Gastroesophageal sphincter (tissue), 2 donors: ENCODE measurements at regions not wholly inside any gene's neighbourhood (a gene's known extent, or its start where the extent isn't known, plus 50 kb on each side); places are given as distances from the start of the nearest gene placed in this dataset.

ENCODE experiments used
- POLR2A ChIP-seq, 2 donors: fragments of 450-650 bp; IDR thresholded peaks; one replicate each; pipeline ENCODE4 v1.6.1; 2017; ENCODE audit warnings: antibody characterized with exemption in 2 of 2, mild to moderate bottlenecking in 2 of 2, moderate library complexity in 1 of 2
- POLR2AphosphoS5 ChIP-seq: sonication (generic); formaldehyde crosslinking; IDR thresholded peaks from one replicate; pipeline ENCODE4 v1.6.1; 2017; ENCODE audit warnings: antibody characterized with exemption

DNA sequence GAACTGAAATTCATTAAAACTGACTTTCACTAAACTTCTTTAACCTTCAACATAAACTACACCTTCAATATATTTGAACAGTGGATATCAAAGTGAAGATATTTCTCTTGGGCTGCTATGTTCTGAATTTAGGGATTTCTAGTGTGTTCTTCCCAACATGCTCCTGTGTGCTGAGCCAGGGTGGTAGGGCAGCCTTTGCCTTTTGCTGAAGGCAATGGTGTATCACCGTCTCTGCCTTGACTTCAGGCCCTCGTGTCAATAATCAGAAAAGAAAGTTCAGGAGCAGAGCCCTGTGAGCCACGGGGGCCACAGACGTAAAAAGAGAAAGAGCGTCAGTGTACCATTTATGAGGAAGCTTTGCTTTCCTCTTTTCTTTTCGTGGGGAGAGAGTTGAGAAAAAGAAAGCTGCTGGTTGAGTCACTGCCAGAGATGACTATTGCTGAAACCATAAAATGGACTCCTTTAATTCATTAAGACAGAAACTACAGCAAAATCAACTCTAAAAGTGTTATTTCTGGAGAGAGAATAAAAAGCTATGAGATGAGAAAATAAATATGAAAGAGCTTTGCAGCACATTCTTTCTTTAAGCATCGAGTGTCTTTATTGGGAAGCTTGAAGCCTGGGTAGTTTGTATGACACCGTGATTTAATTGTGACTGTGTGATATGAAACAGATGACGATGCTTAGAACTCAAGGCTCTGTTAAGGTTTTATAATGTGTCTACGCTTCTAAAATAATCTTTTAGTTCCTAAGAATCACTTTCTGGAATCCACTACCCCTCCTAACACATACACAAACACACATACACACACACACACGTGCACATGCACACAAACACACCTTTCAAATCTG, 271.8 kb upstream of the MTNR1B start:
- TF ChIP-seq POLR2A (IDR thresholded peaks at IDR 0.05) (no peak), POLR2AphosphoS5 (no peak)
